Activated CD4-positive, alpha-beta T cell treated with anti-CD3 and anti-CD28 coated beads for 36 hours (primary cell): ENCODE measurements at regions not wholly inside any gene's neighbourhood (a gene's known extent, or its start where the extent isn't known, plus 50 kb on each side); places are given as distances from the start of the nearest gene placed in this dataset.
"Not testable (repeated sequence)": the region's sequence is repeated elsewhere in the genome, so short reads cannot be mapped to it uniquely, and the experiment has no call there.

Source experiments
- ATAC-seq: fragments of 200-7000 bp; cut with Tn5 transposase; one replicate; pipeline ENCODE4 v1.10.0; 2021; ENCODE audit warnings: mild to moderate bottlenecking, moderate library complexity
- CTCF ChIA-PET: fragments of 350-600 bp; sonication (Branson Sonifier 250); formaldehyde crosslinking; loops from one replicate; lab custom pipeline; 2021; ENCODE audit warnings: antibody characterized with exemption; lab: Charles Lee
- POLR2A ChIA-PET: fragments of 350-600 bp; sonication (Branson Sonifier 250); formaldehyde crosslinking; loops from one replicate; lab custom pipeline; 2021; ENCODE audit warnings: antibody characterized with exemption, inconsistent platforms; lab: Charles Lee
- DNase-seq: peaks from one replicate; pipeline ENCODE4 v3.0.0-alpha.2; 2020
- H3K27ac Mint-ChIP-seq: one replicate; pipeline ENCODE4 v1.8.0; 2021; ENCODE audit warnings: mixed read lengths
- H3K27me3 Mint-ChIP-seq: one replicate; pipeline ENCODE4 v1.8.0; 2021; ENCODE audit warnings: mixed read lengths
- H3K36me3 Mint-ChIP-seq: one replicate; pipeline ENCODE4 v1.8.0; 2021; ENCODE audit warnings: low read depth, mixed read lengths
- H3K4me1 Mint-ChIP-seq: one replicate; pipeline ENCODE4 v1.8.0; 2021; ENCODE audit warnings: mixed read lengths
- H3K4me3 Mint-ChIP-seq: one replicate; pipeline ENCODE4 v1.8.0; 2021; ENCODE audit warnings: mild to moderate bottlenecking, moderate library complexity, mixed read lengths
- H3K9me3 Mint-ChIP-seq: one replicate; pipeline ENCODE4 v1.8.0; 2021; ENCODE audit warnings: low read depth, mixed read lengths
- intact Hi-C, 2 experiments: fragments of 100-400 bp; cut with DNase I in 1 of 2; cut with micrococcal nuclease in 1 of 2; formaldehyde crosslinking; loops; one replicate each; pipeline versions ENCODE4 v1.14.2 to v1.15.1; 2022 to 2024; cut with DNase I, micrococcal nuclease

- ChIA-PET POLR2A (no interaction called here), CTCF (interaction anchor here (0.6 kb wide), 1 partner anchor 454 kb away, joined by 4 read pairs; no protein-coding TSS in a partner anchor)
- H3K27me3 Mint-ChIP-seq: no peaks in the 10 kb centered on the region
- intact Hi-C loops: no loop called here
- no peak overlapping the region for H3K27ac Mint-ChIP-seq
- no peak for ATAC-seq
- H3K36me3 Mint-ChIP-seq: no peaks in the 10 kb centered on the region
- DNase-seq: no peak
- H3K4me1 Mint-ChIP-seq: no peaks in the 10 kb centered on the region
- H3K9me3 Mint-ChIP-seq: peaks cover 4% of the 10 kb centered on the region
- no peak overlapping the region for H3K4me3 Mint-ChIP-seq
These were observed 337.5 kb upstream of the CNTNAP2 start for GRCh38 chr7:145779140-145779539.

- no peaks in the 10 kb centered on the region for H3K27me3 Mint-ChIP-seq
These were observed 341.8 kb upstream of the CNTNAP2 start for GRCh38 chr7:145774777-145775176.

GRCh38 chr7:145753004-145753403, 363.6 kb upstream of the CNTNAP2 start:
- Mint-ChIP-seq H3K4me1 (no peaks in the 10 kb centered on the region), H3K27ac (no peak overlapping the region), H3K36me3 (no peaks in the 10 kb centered on the region), H3K9me3 (peaks cover 20% of the 10 kb centered on the region), H3K27me3 (no peaks in the 10 kb centered on the region), H3K4me3 (no peak overlapping the region)
- intact Hi-C loops: no loop called here
- ATAC-seq: no peak
- ChIA-PET CTCF (no interaction called here), POLR2A (no interaction called here)
- no peak for DNase-seq

More at GRCh38 chr7:145774777-145775176, 341.8 kb upstream of the CNTNAP2 start:
- Mint-ChIP-seq H3K36me3 (no peaks in the 10 kb centered on the region), H3K4me3 (no peak overlapping the region), H3K27ac (no peak overlapping the region), H3K4me1 (no peaks in the 10 kb centered on the region), H3K9me3 (peaks cover 9% of the 10 kb centered on the region)
- no peak for ATAC-seq
- intact Hi-C loops: no loop called here
- CTCF ChIA-PET: interaction anchor here (0.7 kb wide), 1 partner anchor 9 kb away, joined by 3 read pairs; no protein-coding TSS in a partner anchor
- POLR2A ChIA-PET: no interaction called here
- no peak for DNase-seq

GRCh38 chr7:145737617-145738016, 379.0 kb upstream of the CNTNAP2 start:
- no peak for DNase-seq
- no peaks in the 10 kb centered on the region for H3K4me1 Mint-ChIP-seq
- H3K4me3 Mint-ChIP-seq: no peak overlapping the region
- intact Hi-C loops: no loop called here
- H3K27ac Mint-ChIP-seq: no peak overlapping the region
- ChIA-PET POLR2A (no interaction called here), CTCF (no interaction called here)
- H3K9me3 Mint-ChIP-seq: no peaks in the 10 kb centered on the region
- no peaks in the 10 kb centered on the region for H3K36me3 Mint-ChIP-seq
- ATAC-seq: no peak
- H3K27me3 Mint-ChIP-seq: no peaks in the 10 kb centered on the region

- CTCF ChIA-PET: no interaction called here
- DNase-seq: no peak
- intact Hi-C loops: no loop called here
- no peak overlapping the region for H3K4me3 Mint-ChIP-seq
- no peaks in the 10 kb centered on the region for H3K27me3 Mint-ChIP-seq
- no peak overlapping the region for H3K27ac Mint-ChIP-seq
- POLR2A ChIA-PET: no interaction called here
- no peaks in the 10 kb centered on the region for H3K4me1 Mint-ChIP-seq
- H3K36me3 Mint-ChIP-seq: no peaks in the 10 kb centered on the region
- ATAC-seq: no peak
- no peaks in the 10 kb centered on the region for H3K9me3 Mint-ChIP-seq
These were observed 381.5 kb upstream of the CNTNAP2 start for GRCh38 chr7:145735061-145735460.

GRCh38 chr7:145732521-145732920, 384.1 kb upstream of the CNTNAP2 start:
- Mint-ChIP-seq H3K27me3 (no peaks in the 10 kb centered on the region), H3K4me1 (no peaks in the 10 kb centered on the region), H3K36me3 (no peaks in the 10 kb centered on the region), H3K27ac (no peak overlapping the region), H3K4me3 (no peak overlapping the region), H3K9me3 (no peaks in the 10 kb centered on the region)
- DNase-seq: no peak
- ChIA-PET POLR2A (no interaction called here), CTCF (no interaction called here)
- ATAC-seq: no peak
- intact Hi-C loops: no loop called here

GRCh38 chr7:145729691-145730090, 386.9 kb upstream of the CNTNAP2 start:
- ATAC-seq (no peak), DNase-seq (no peak)
- ChIA-PET CTCF (no interaction called here), POLR2A (no interaction called here)
- H3K27ac Mint-ChIP-seq: no peak overlapping the region
- no peaks in the 10 kb centered on the region for H3K36me3 Mint-ChIP-seq
- intact Hi-C loops: no loop called here
- H3K4me1 Mint-ChIP-seq: no peaks in the 10 kb centered on the region
- H3K9me3 Mint-ChIP-seq: no peaks in the 10 kb centered on the region
- H3K27me3 Mint-ChIP-seq: no peaks in the 10 kb centered on the region
- no peak overlapping the region for H3K4me3 Mint-ChIP-seq

- ATAC-seq: no peak
- POLR2A ChIA-PET: no interaction called here
- intact Hi-C loops: no loop called here
These were observed 398.5 kb upstream of the CNTNAP2 start for GRCh38 chr7:145718129-145718528.

GRCh38 chr7:145700488-145700887, 416.1 kb upstream of the CNTNAP2 start:
- POLR2A ChIA-PET: no interaction called here
- CTCF ChIA-PET: no interaction called here
- no peaks in the 10 kb centered on the region for H3K27me3 Mint-ChIP-seq
- H3K4me1 Mint-ChIP-seq: no peaks in the 10 kb centered on the region
- peaks cover 5% of the 10 kb centered on the region for H3K9me3 Mint-ChIP-seq
- ATAC-seq (no peak), DNase-seq (no peak)
- intact Hi-C loops: no loop called here
- H3K4me3 Mint-ChIP-seq: no peak overlapping the region
- no peaks in the 10 kb centered on the region for H3K36me3 Mint-ChIP-seq
- no peak overlapping the region for H3K27ac Mint-ChIP-seq

More at GRCh38 chr7:145718129-145718528, 398.5 kb upstream of the CNTNAP2 start:
- Mint-ChIP-seq H3K36me3 (no peaks in the 10 kb centered on the region), H3K4me1 (no peaks in the 10 kb centered on the region), H3K27me3 (no peaks in the 10 kb centered on the region), H3K9me3 (peaks cover 4% of the 10 kb centered on the region), H3K4me3 (no peak overlapping the region), H3K27ac (no peak overlapping the region)
- no peak for DNase-seq
- CTCF ChIA-PET: interaction anchor here (0.7 kb wide), 1 partner anchor 1230 kb away, joined by 3 read pairs; no protein-coding TSS in a partner anchor

GRCh38 chr7:145698526-145699262, 417.9 kb upstream of the CNTNAP2 start:
- H3K27ac Mint-ChIP-seq: no peak overlapping the region

GRCh38 chr7:145697412-145698107, 419.0 kb upstream of the CNTNAP2 start:
- H3K36me3 Mint-ChIP-seq, ATAC-seq, H3K9me3 Mint-ChIP-seq, POLR2A ChIA-PET, H3K4me1 Mint-ChIP-seq, DNase-seq, H3K27ac Mint-ChIP-seq, intact Hi-C loops, H3K4me3 Mint-ChIP-seq, CTCF ChIA-PET, H3K27me3 Mint-ChIP-seq: not testable (repeated sequence)

More at GRCh38 chr7:145698526-145699262, 417.9 kb upstream of the CNTNAP2 start:
- CTCF ChIA-PET: no interaction called here
- H3K9me3 Mint-ChIP-seq: peaks cover 8% of the 10 kb centered on the region
- H3K4me1 Mint-ChIP-seq: no peaks in the 10 kb centered on the region
- no peak overlapping the region for H3K4me3 Mint-ChIP-seq
- no peaks in the 10 kb centered on the region for H3K36me3 Mint-ChIP-seq
- intact Hi-C loops: no loop called here
- H3K27me3 Mint-ChIP-seq: no peaks in the 10 kb centered on the region
- POLR2A ChIA-PET: no interaction called here
- no peak for ATAC-seq
- DNase-seq: no peak

GRCh38 chr7:145696071-145696470, 420.5 kb upstream of the CNTNAP2 start:
- POLR2A ChIA-PET: no interaction called here
- Mint-ChIP-seq H3K27me3 (no peaks in the 10 kb centered on the region), H3K4me3 (no peak overlapping the region), H3K9me3 (peaks cover 7% of the 10 kb centered on the region), H3K27ac (no peak overlapping the region), H3K4me1 (no peaks in the 10 kb centered on the region), H3K36me3 (no peaks in the 10 kb centered on the region)
- DNase-seq: no peak
- CTCF ChIA-PET: no interaction called here
- intact Hi-C loops: no loop called here
- no peak for ATAC-seq
